ENCODE measurements at regions not wholly inside any gene's neighbourhood (a gene's known extent, or its start where the extent isn't known, plus 50 kb on each side); places are given as distances from the start of the nearest gene placed in this dataset.

GRCh38 chrX:133474574-133474973 is 59.3 kb upstream of the GPC4 start:
- Histone ChIP-seq H3K4me3 (no peak overlapping the region), H3K36me3 (no peaks in the 10 kb centered on the region), H3K4me1 (no peaks in the 10 kb centered on the region), H3K27ac (no peak overlapping the region), H3K27me3 (no peaks in the 10 kb centered on the region), H3K9me3 (no peaks in the 10 kb centered on the region)
- 74 to 76% methylated on average over 2 to 4 of the region's 4 CpGs for WGBS, 2 donors
- TF ChIP-seq CTCF (IDR thresholded peaks at IDR 0.05) (no peak), EP300 (IDR thresholded peaks at IDR 0.05) (no peak), POLR2AphosphoS5 (IDR thresholded peaks at IDR 0.05) (no peak), POLR2A (IDR thresholded peaks at IDR 0.05) (no peak)
- ATAC-seq (ENCODE audit: low FRiP score in 2 of 2) = no peak
- no peak for DNase-seq

- Histone ChIP-seq H3K27ac (no peak overlapping the region), H3K4me3 (no peak overlapping the region), H3K27me3 (no peaks in the 10 kb centered on the region), H3K36me3 (no peaks in the 10 kb centered on the region), H3K9me3 (no peaks in the 10 kb centered on the region), H3K4me1 (no peaks in the 10 kb centered on the region)
- ATAC-seq (ENCODE audit: low FRiP score in 2 of 2) (no peak), DNase-seq (no peak)
- no peak for TF ChIP-seq POLR2A (IDR thresholded peaks at IDR 0.05)
Observed at GRCh38 chrX:133473451-133473850, 58.2 kb upstream of the GPC4 start.

- H3K4me1 ChIP-seq = no peaks in the 10 kb centered on the region
- no peak overlapping the region for H3K27ac ChIP-seq
- ATAC-seq (ENCODE audit: low FRiP score in 2 of 2) = no peak
- DNase-seq = no peak
- WGBS, 2 donors = 33 to 64% methylated on average over 1 to 3 of the region's 3 CpGs
- TF ChIP-seq POLR2AphosphoS5 (IDR thresholded peaks at IDR 0.05) = no peak
- no peak for TF ChIP-seq EP300 (IDR thresholded peaks at IDR 0.05)
- TF ChIP-seq POLR2A (IDR thresholded peaks at IDR 0.05) = no peak
- no peak for TF ChIP-seq CTCF (IDR thresholded peaks at IDR 0.05)
- no peak overlapping the region for H3K4me3 ChIP-seq
- H3K36me3 ChIP-seq = no peaks in the 10 kb centered on the region
- H3K27me3 ChIP-seq = no peaks in the 10 kb centered on the region
- H3K9me3 ChIP-seq = no peaks in the 10 kb centered on the region
Observed at GRCh38 chrX:133468051-133468450, 52.8 kb upstream of the GPC4 start.

GRCh38 chrX:133465254-133465653 is 50.0 kb upstream of the GPC4 start:
- 67 to 92% methylated on average over 1 of the region's 1 CpG for WGBS, 2 donors
- no peaks in the 10 kb centered on the region for H3K36me3 ChIP-seq
- H3K4me3 ChIP-seq = no peak overlapping the region
- no peaks in the 10 kb centered on the region for H3K4me1 ChIP-seq
- no peak for DNase-seq
- H3K27ac ChIP-seq = no peak overlapping the region
- H3K27me3 ChIP-seq = no peaks in the 10 kb centered on the region
- no peak for ATAC-seq (ENCODE audit: low FRiP score in 2 of 2)
- no peaks in the 10 kb centered on the region for H3K9me3 ChIP-seq
- no peak for TF ChIP-seq POLR2A (IDR thresholded peaks at IDR 0.05)
- no peak for TF ChIP-seq CTCF (IDR thresholded peaks at IDR 0.05)
- no peak for TF ChIP-seq EP300 (IDR thresholded peaks at IDR 0.05)
- no peak for TF ChIP-seq POLR2AphosphoS5 (IDR thresholded peaks at IDR 0.05)
